HG03060 (cell line): ENCODE measurements at regions not wholly inside any gene's neighbourhood (a gene's known extent, or its start where the extent isn't known, plus 50 kb on each side); places are given as distances from the start of the nearest gene placed in this dataset.
"Not testable (repeated sequence)": the region's sequence is repeated elsewhere in the genome, so short reads cannot be mapped to it uniquely, and the experiment has no call there.

Source experiments
- ATAC-seq: cut with Tn5 transposase; IDR thresholded peaks from one replicate; pipeline ENCODE4 v1.9.1; 2021; ENCODE audit warnings: low read depth, moderate number of reproducible peaks; ENCODE audit not compliant: unreplicated experiment

GRCh38 chr2:224156436-224156835 lies 117.3 kb upstream of the SERPINE2 start:
- ATAC-seq = no peak

DNA sequence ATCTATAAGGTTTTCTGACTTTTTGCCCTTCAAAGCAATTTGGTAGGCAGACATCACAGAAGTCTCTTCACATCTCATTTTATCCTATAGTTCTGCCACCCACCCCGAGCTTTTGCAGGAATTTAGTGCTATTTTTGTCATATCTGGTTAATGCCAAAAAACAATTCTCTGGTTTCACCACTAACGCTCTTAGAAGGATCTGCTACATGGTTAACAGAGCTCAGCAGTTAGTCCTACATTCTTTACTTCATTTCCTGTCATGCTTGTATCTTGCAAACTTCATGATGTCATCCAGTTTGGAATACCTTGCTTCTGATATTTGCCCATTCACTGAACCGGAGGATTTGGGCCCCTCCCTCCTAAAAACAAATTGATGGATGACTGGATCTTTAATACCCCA lies 116.8 kb upstream of the SERPINE2 start:
- no peak for ATAC-seq

DNA sequence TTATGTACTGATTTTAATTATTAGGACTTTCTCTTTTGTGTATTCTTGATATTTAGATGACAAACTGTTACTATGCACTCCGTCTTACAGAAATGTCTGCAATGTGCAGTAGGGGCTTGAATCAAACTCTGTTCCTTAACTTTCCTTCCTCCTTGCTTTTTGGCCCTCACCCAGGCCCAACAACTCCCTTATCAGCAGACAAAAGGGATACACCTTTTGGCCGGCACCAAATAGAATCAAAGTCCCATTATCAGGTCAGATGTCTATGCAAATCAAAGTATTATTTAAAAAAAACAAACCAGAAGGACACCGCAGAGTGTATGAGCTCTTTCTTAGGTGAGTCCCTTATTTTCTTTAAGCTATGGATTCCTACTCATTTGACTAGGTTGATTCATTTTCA lies 116.3 kb upstream of the SERPINE2 start:
- no peak for ATAC-seq

- no peak for ATAC-seq
These were observed 112.7 kb upstream of the SERPINE2 start for GRCh38 chr2:224151680-224152310.

DNA sequence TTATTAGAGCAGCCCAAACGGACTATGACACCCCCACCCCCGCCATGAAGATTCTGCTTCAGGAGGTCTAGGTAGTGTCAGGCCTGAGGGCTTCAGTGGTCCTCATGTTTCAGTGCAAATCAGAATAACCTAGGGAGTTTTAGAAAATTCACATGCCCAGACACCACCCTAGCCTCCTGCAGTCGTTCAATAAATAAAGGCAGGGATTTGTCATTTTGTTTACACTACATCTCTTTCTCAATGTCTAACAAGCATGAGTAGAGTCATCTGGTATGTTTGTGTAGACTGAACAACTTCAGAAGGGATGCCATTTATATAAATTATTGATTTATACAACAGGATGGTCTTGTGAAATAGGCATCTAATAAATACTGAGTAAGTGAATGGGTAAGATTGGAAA lies 112.1 kb upstream of the SERPINE2 start:
- no peak for ATAC-seq

GRCh38 chr2:224148058-224148457 lies 109.0 kb upstream of the SERPINE2 start:
- ATAC-seq = not testable (repeated sequence)

DNA sequence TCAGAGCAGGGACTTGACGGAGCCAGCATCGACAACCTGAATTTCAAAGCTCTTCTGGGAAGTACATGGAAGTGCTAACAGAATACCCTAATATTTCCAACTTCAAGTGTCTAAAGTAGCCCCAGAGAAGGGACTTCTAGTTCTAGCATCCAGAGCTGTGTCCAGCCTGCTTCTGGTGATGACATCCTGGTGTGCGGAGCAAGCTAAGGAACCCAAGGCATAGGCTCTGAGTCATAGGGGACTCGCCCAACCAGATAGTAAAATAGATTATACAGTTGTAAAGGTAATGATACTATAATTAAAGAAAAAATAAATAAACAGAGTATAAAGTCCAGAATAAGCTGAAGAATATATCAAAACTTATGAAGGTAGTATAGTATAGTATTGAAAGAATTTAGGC lies 108.1 kb upstream of the SERPINE2 start:
- no peak for ATAC-seq

GRCh38 chr2:224146356-224147160 lies 107.5 kb upstream of the SERPINE2 start:
- ATAC-seq = no peak

GRCh38 chr2:224145751-224146355 lies 106.8 kb upstream of the SERPINE2 start:
- ATAC-seq = no peak

DNA sequence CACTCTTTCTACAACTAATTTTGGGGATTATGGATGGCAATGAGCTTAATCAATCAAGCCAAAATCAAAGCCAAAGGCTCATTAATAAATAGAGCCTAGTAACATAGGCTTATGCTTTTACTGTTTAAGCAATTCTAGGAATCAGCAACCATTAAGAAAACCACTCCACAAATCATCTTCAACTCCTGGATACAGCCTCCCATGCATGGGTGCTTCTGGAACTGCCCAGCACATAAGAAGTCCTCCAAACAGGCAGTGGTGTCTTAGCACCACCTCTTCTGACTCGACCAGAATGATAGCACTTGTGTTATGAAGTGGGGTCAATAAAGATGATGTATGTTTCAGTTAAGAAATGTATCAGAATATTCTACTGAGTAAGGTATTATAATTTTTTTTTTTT lies 104.4 kb upstream of the SERPINE2 start:
- no peak for ATAC-seq

DNA sequence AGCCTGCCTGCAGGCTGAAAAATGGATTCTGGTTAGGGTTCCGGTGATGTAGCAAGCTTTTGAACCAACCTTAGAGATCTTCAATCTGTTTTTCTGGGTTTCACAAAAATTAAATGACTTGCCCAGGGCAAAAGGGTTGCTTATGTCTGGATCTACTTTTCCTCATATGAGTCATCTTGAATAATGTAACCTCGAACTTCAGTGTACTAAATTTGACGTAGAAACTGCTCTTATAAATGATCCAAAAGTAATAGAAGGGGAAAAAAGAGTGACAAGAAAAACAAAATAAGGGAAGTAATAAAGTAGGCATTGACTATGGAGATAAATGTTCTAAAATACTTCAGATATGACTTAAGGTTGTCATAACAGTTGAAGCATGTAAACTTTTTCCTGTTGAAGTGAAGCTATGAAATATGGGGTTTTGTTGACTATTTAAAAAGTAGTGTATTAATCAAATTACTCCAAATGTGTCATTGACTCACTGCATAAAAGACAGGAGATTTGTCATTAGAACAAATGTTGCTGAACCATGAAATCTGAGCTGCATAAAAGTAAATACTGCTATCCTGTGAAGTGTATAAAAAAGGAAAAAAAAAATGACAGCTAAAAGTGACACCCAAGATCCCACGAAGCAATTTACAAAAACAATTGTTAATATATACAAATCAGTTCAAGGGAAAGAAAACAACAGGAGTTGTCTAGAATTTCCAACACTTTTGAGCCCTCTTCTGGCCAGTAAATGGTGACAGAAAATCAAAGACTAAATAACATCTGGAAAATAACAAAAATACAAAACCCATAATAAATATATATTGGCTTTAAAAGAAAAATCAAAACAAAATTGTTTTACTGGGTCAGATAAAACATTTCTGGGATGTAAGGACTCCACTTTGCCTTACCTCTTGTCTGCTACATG lies 103.6 kb upstream of the SERPINE2 start:
- no peak for ATAC-seq

DNA sequence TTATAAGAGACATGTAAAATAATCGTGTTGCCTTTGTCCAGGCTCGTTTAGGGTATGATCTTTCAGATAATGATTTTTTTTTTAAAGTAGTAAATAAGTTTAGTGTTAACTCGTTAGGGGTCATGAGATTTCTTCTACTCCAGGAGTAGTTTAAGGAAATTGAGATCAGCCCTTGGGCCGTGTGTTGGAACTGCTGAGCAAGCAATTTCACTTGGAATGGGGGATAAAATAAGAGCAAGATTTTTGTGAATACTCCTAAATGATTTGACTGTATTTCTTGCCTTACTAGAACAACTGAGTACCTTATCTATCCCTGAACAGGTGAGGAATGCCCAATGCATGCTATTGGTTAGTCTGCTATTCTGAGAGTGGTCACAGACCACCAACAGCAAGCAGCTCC lies 102.2 kb upstream of the SERPINE2 start:
- ATAC-seq = no peak

GRCh38 chr2:224137208-224137607 lies 98.1 kb upstream of the SERPINE2 start:
- no peak for ATAC-seq

- no peak for ATAC-seq
These were observed 97.3 kb upstream of the SERPINE2 start for GRCh38 chr2:224136396-224136795.

DNA sequence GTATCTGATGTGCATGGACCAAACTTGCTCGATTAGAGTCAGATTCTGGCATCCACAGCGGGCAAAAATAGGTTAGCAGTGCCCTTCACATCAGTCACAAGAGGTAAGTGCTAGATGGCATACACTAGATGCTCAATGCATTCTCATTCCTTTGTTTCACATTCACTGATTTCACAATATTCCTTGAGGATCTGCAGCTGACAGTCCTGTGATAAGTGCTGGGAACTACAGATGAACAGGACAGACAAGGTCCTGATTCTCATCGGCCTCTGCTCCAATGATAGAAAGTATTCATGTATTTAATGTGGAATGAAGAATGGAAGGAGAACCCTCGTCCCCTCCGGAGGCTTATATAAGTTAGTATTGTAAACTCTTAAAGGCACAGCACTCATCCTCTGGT lies 96.8 kb upstream of the SERPINE2 start:
- no peak for ATAC-seq

GRCh38 chr2:224134003-224134734 lies 95.1 kb upstream of the SERPINE2 start:
- ATAC-seq = no peak

DNA sequence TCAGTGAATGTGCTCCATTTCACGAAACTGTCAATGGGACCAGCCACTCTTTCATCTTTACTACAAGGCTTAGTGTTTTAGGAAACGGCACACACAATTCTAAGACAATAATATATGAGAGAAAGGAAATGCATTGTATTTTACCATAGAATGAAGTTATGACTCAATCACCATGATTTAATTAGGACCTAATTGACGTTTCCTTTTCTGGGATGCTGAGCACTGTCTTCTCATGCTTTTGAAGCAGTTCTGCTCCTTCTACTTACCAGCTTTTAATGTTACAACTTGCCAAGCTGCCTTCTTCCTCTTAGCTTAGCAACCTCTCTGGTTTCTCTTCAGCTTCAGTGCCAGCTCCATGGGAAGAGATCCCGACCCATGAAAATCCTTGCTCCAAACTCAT lies 94.3 kb upstream of the SERPINE2 start:
- no peak for ATAC-seq

- no peak for ATAC-seq
These were observed 88.9 kb upstream of the SERPINE2 start for GRCh38 chr2:224127871-224128501.

GRCh38 chr2:224126440-224126839 lies 87.4 kb upstream of the SERPINE2 start:
- ATAC-seq = no peak

- no peak for ATAC-seq
These were observed 86.9 kb upstream of the SERPINE2 start for GRCh38 chr2:224126003-224126402.
